ENCODE measurements at regions not wholly inside any gene's neighbourhood (a gene's known extent, or its start where the extent isn't known, plus 50 kb on each side); places are given as distances from the start of the nearest gene placed in this dataset.

DNA sequence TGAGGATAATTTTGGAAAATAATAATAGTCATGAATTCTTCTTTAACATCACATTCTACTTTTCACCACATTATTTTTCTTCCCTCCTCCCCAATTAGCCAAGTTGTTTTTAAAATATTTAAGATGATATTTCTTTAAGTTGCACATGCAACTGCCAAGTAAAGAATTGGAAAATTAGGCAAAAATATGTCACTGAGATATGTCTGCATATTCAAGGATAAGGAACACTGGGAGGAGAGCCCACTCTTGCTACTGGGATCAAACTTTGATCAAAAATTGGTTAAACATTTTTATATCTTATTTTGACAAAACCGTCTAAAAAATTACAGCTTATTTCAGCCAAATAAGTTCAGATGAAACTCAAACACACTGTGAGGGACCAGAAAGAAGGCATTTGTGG lies 231.2 kb upstream of the TMTC1 start:
- no peak for DNase-seq
- no peak for TF ChIP-seq POLR2A (IDR thresholded peaks at IDR 0.05; ENCODE audit: low read length)
- no peak for TF ChIP-seq GATA1 (IDR thresholded peaks at IDR 0.05; ENCODE audit: low read depth, low read length)

- no peak for TF ChIP-seq POLR2A (IDR thresholded peaks at IDR 0.05; ENCODE audit: low read length)
- TF ChIP-seq GATA1 (IDR thresholded peaks at IDR 0.05; ENCODE audit: low read depth, low read length) = no peak
- DNase-seq = no peak
Observed at GRCh38 chr12:30012816-30013450, 229.2 kb upstream of the TMTC1 start.

DNA sequence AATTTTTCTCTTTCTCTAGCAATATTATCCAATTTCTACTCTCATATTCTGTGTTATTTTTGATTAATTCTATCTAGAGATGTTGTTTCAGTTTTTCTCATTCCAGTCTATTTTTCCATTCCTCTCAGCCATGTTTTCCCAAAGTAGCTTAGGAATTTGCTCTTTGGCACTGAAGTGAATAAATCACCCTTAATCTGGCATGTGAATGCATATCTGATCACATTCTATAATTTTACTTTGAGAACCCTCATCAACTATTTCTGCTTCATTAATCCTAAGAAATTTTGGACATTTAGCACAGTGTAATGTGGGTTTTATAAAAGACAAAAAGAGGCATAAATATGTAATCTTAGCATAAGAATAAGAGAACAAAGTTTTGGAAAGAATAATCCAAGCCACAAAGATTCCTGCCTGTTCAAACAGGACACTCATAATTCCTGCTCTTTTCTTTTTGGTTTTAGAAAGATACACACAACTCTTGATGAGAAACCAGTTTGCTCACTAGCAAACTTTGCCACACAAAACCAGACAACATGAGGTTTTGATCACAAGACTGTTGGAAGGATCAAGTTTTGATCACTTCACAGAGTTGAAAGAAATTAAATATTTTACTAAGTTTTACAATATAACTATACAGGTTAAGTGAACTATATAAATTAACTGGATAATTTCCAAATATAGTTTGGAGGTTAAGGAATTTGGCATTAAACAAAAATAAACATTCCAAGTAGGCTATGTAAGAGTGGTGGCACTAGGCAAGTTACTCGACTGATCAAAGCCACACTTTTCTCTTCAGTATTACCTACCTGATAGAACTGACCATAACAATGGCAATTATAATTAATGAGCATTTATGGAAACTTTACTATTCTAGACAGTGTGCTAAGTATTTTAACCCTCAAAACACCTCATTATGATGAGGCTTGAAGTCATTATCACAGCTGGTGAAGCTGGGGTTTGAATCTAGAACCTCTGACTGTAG lies 226.6 kb upstream of the TMTC1 start:
- TF ChIP-seq GATA1 (IDR thresholded peaks at IDR 0.05; ENCODE audit: low read depth, low read length) = no peak
- no peak for DNase-seq

GRCh38 chr12:30006021-30006420 lies 222.3 kb upstream of the TMTC1 start:
- DNase-seq = no peak
- TF ChIP-seq POLR2A (IDR thresholded peaks at IDR 0.05; ENCODE audit: low read length) (no peak), GATA1 (IDR thresholded peaks at IDR 0.05; ENCODE audit: low read depth, low read length) (no peak)

DNA sequence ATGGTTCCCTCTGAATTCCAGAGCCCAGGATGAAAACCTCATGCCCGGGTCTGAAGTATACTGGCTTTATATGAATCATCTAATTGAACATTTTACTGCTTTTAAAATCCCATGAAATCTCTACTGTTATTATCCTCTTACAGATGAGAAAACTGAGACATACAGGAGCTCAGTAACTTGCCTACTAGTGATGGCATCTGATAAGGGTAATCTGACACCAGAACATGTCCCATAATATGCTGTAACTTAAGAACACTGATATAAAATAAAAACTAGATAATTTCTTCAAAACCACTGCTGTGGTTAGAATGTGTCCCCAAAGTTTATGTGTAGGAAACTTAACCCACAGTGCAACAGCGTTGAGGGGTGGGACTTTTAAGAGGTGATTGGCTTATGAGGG lies 219.6 kb upstream of the TMTC1 start:
- TF ChIP-seq GATA1 (IDR thresholded peaks at IDR 0.05; ENCODE audit: low read depth, low read length) = no peak
- TF ChIP-seq POLR2A (IDR thresholded peaks at IDR 0.05; ENCODE audit: low read length) = no peak
- DNase-seq = no peak

GRCh38 chr12:30002677-30003076 lies 218.9 kb upstream of the TMTC1 start:
- no peak for TF ChIP-seq GATA1 (IDR thresholded peaks at IDR 0.05; ENCODE audit: low read depth, low read length)
- DNase-seq = no peak

DNA sequence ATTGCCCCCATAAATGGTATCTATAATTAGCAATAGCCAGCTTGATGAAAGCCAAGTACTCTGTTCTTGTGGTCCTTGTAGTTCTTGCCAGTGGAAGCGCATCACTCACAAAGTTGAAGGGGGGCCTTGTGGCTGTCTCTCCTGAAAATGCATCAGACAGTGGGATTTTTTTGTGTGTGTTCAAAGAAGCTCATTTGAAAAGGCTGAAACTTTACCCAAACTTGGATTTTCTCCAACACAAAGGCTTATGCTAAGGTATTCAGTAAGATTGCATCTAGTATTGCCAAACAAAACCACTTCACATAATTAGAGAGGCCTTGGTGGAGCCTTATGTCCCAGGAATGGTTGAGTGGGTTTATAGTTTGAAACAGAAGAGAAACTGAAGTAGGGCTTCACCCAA lies 216.7 kb upstream of the TMTC1 start:
- TF ChIP-seq POLR2A (IDR thresholded peaks at IDR 0.05; ENCODE audit: low read length) (no peak), GATA1 (IDR thresholded peaks at IDR 0.05; ENCODE audit: low read depth, low read length) (no peak)
- DNase-seq = no peak

- TF ChIP-seq POLR2A (IDR thresholded peaks at IDR 0.05; ENCODE audit: low read length) (no peak), GATA1 (IDR thresholded peaks at IDR 0.05; ENCODE audit: low read depth, low read length) (no peak)
- no peak for DNase-seq
Observed at GRCh38 chr12:29996993-29997392, 213.3 kb upstream of the TMTC1 start.

DNA sequence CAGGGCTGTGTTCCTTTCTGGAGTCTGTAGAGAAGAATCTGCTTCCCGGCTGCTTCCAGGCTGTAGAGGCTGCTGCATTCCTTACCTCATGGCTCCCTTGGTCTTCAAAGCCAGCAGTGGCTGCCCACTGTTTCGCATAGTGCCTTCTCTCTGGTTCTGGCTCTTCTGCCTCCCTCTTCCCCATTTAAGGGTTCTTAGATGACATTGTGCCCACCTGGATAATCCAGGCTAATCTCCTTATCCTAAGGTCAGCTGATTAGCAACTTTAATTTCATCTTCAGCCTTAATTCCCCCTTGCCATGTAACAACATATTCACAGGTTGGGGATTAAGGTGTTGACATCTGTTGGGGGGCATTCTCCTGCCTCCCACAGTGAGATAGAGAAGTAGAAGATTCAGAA lies 208.6 kb upstream of the TMTC1 start:
- no peak for DNase-seq
- TF ChIP-seq GATA1 (IDR thresholded peaks at IDR 0.05; ENCODE audit: low read depth, low read length) (no peak), POLR2A (IDR thresholded peaks at IDR 0.05; ENCODE audit: low read length) (no peak)

- no peak for DNase-seq
- TF ChIP-seq POLR2A (IDR thresholded peaks at IDR 0.05; ENCODE audit: low read length) (no peak), GATA1 (IDR thresholded peaks at IDR 0.05; ENCODE audit: low read depth, low read length) (no peak)
Observed at GRCh38 chr12:29991924-29992323, 208.2 kb upstream of the TMTC1 start.

- no peak for DNase-seq
- TF ChIP-seq POLR2A (IDR thresholded peaks at IDR 0.05; ENCODE audit: low read length) = no peak
- no peak for TF ChIP-seq GATA1 (IDR thresholded peaks at IDR 0.05; ENCODE audit: low read depth, low read length)
Observed at GRCh38 chr12:29990971-29991370, 207.2 kb upstream of the TMTC1 start.

- no peak for DNase-seq
- TF ChIP-seq GATA1 (IDR thresholded peaks at IDR 0.05; ENCODE audit: low read depth, low read length) (no peak), POLR2A (IDR thresholded peaks at IDR 0.05; ENCODE audit: low read length) (no peak)
Observed at GRCh38 chr12:29983851-29984250, 200.1 kb upstream of the TMTC1 start.

DNA sequence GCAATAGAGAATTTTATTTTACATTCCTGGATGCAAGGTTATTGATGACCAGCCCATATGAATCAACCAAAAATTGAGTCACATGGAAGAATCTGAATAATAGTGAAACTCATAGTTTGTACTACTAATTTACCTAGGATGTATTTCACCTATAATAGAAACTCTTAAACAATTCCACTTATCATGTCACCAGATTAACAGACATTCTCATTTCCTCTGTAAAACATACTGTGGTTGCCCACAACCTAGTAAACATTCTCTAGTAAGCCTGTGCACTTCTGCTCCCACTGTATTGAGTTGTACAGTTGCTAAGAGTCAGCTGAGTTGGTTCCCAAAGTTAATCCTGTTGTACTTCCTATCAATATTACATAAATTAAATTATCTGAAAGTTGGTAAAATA lies 196.6 kb upstream of the TMTC1 start:
- TF ChIP-seq POLR2A (IDR thresholded peaks at IDR 0.05; ENCODE audit: low read length) (no peak), GATA1 (IDR thresholded peaks at IDR 0.05; ENCODE audit: low read depth, low read length) (no peak)
- no peak for DNase-seq

DNA sequence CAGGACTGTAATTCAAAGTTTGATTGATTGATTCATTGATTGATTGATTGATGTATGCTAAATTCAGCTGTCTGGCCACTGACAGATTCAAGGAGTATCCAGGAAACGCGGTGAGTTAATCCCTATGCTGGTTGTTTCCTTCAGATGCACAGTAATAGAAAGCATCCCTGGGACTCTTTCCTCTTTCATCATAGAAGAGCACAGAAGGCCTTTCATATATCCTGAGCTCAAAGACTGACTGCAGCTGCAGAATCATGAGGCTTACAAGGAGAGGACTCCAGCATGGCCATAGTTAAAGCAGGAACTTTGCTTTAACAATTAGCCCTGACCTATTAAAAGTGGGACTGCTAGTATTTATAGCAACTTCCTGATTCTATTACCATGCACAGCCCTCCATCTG lies 187.7 kb upstream of the TMTC1 start:
- no peak for TF ChIP-seq GATA1 (IDR thresholded peaks at IDR 0.05; ENCODE audit: low read depth, low read length)
- TF ChIP-seq POLR2A (IDR thresholded peaks at IDR 0.05; ENCODE audit: low read length) = no peak
- DNase-seq = no peak

DNA sequence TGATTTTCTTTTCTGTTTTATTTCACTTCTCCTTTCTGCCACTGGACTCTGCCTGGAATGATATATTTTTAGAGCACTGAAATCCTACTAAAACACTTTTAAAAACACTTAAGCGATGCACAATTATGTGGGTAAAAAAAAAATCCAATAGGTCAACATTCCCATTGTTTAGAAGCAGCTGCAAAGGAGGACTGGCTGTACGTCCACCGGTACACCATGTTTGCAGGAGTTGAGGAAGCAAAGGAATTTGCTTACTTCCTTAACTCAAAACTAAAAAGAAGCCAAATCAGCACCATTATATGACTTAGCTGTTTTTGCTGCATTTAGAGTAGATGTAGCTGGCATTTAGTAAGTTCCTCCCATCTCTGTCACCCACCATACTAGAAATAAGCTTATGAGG lies 186.8 kb upstream of the TMTC1 start:
- DNase-seq = no peak
- TF ChIP-seq POLR2A (IDR thresholded peaks at IDR 0.05; ENCODE audit: low read length) (no peak), GATA1 (IDR thresholded peaks at IDR 0.05; ENCODE audit: low read depth, low read length) (no peak)
